IMR-90 (cell line): ENCODE measurements at regions not wholly inside any gene's neighbourhood (a gene's known extent, or its start where the extent isn't known, plus 50 kb on each side); places are given as distances from the start of the nearest gene placed in this dataset.

Experiments
- ATAC-seq: fragments of 200-7000 bp; cut with Tn5 transposase; 2 replicates; pipeline ENCODE4 v1.9.1; 2020; ENCODE audit warnings: low read depth, mild to moderate bottlenecking, moderate library complexity
- BruUV-seq: library from RNA; stranded (reverse); fragments of 400-500 nt; replicated peaks from 2 replicates; lab custom pipeline; 2021; lab: Mats Ljungman, UMichigan
- CTCF ChIA-PET: fragments of 300-600 bp; formaldehyde crosslinking; extraction: SDS; loops from one replicate; lab custom pipeline; 2021; ENCODE audit warnings: antibody characterized with exemption; lab: Yijun Ruan, JAX
- POLR2A ChIA-PET: fragments of 300-600 bp; sonication (Branson Sonifier 250); formaldehyde crosslinking; loops from one replicate; lab custom pipeline; 2022; ENCODE audit warnings: antibody characterized with exemption; ENCODE audit not compliant: unreplicated experiment; lab: Charles Lee
- DNase-seq: peaks from one replicate; pipeline ENCODE4 v3.0.0; 2013
- H2AFZ ChIP-seq: replicated peaks from 2 replicates; pipeline ENCODE3; 2013; ENCODE audit warnings: low read length, mild to moderate bottlenecking; ENCODE audit not compliant: poor library complexity
- H2AK5ac ChIP-seq: 2 replicates; pipeline ENCODE4 v1.6.1; 2013; ENCODE audit warnings: low read depth, low read length, inconsistent platforms
- H2AK9ac ChIP-seq: replicated peaks from 2 replicates; pipeline ENCODE3; 2013; ENCODE audit warnings: mild to moderate bottlenecking, low read depth, low read length, moderate library complexity; ENCODE audit not compliant: poor library complexity
- H2BK120ac ChIP-seq: 2 replicates; pipeline ENCODE4 v1.6.1; 2013; ENCODE audit warnings: low read depth, low read length, inconsistent platforms
- H2BK15ac ChIP-seq: 3 replicates; pipeline ENCODE4 v1.6.1; 2013; ENCODE audit warnings: low read depth, low read length, inconsistent platforms
- H2BK20ac ChIP-seq: 2 replicates; pipeline ENCODE4 v1.6.1; 2013; ENCODE audit warnings: low read depth, mild to moderate bottlenecking, inconsistent platforms, low read length, moderate library complexity
- H2BK5ac ChIP-seq: 2 replicates; pipeline ENCODE4 v1.6.1; 2013; ENCODE audit warnings: mild to moderate bottlenecking, low read depth, low read length, inconsistent platforms; ENCODE audit not compliant: poor library complexity, severe bottlenecking
- H3K14ac ChIP-seq: replicated peaks from 2 replicates; pipeline ENCODE4 v1.6.1; 2013; ENCODE audit warnings: low read depth, low read length, inconsistent platforms
- H3K18ac ChIP-seq: 2 replicates; pipeline ENCODE4 v1.6.1; 2013; ENCODE audit warnings: low read depth, low read length, control low read depth
- H3K23ac ChIP-seq: 2 replicates; pipeline ENCODE4 v1.6.1; 2013; ENCODE audit warnings: low read depth, low read length, inconsistent platforms
- H3K27ac ChIP-seq: 2 replicates; pipeline ENCODE4 v1.5.1; 2013; ENCODE audit warnings: mild to moderate bottlenecking, control low read depth, low read length; ENCODE audit not compliant: insufficient read depth
- H3K27me3 ChIP-seq: 2 replicates; pipeline ENCODE4 v1.6.1; 2013; ENCODE audit warnings: low read length; ENCODE audit not compliant: control insufficient read depth, insufficient read depth
- H3K36me3 ChIP-seq: 2 replicates; pipeline ENCODE4 v1.6.1; 2013; ENCODE audit warnings: low read length, mixed read lengths; ENCODE audit not compliant: control insufficient read depth, insufficient read depth
- H3K4ac ChIP-seq: 2 replicates; pipeline ENCODE4 v1.6.1; 2013; ENCODE audit warnings: low read depth, low read length, inconsistent platforms
- H3K4me1 ChIP-seq: 2 replicates; pipeline ENCODE4 v1.6.1; 2013; ENCODE audit warnings: low read length, mixed read lengths; ENCODE audit not compliant: control insufficient read depth, insufficient read depth
- H3K4me2 ChIP-seq: 2 replicates; pipeline ENCODE4 v1.6.1; 2013; ENCODE audit warnings: low read depth, mild to moderate bottlenecking, control low read depth, low read length, moderate library complexity
- H3K4me3 ChIP-seq: 2 replicates; pipeline ENCODE4 v1.5.1; 2013; ENCODE audit warnings: low read depth, mild to moderate bottlenecking, control low read depth, low read length, moderate library complexity; ENCODE audit not compliant: insufficient read depth
- H3K56ac ChIP-seq: 2 replicates; pipeline ENCODE4 v1.6.1; 2013; ENCODE audit warnings: low read length, inconsistent platforms; ENCODE audit not compliant: insufficient read depth; ENCODE audit errors: extremely low read depth
- H3K79me1 ChIP-seq, 2 experiments: 2 replicates each; pipeline ENCODE4 v1.6.1; 2013; ENCODE audit warnings: low read length in 2 of 2, inconsistent platforms in 1 of 2, low read depth in 1 of 2
- H3K9ac ChIP-seq: 2 replicates; pipeline ENCODE4 v1.6.1; 2013; ENCODE audit warnings: low read depth, low read length, control low read depth
- H3K9me1 ChIP-seq: 2 replicates; pipeline ENCODE4 v1.6.1; 2013; ENCODE audit warnings: low read length, inconsistent platforms; ENCODE audit not compliant: insufficient read depth
- H3K9me3 ChIP-seq: 2 replicates; pipeline ENCODE4 v1.6.1; 2013; ENCODE audit warnings: low read length; ENCODE audit not compliant: control insufficient read depth, insufficient read depth
- H4K20me1 ChIP-seq: 2 replicates; pipeline ENCODE4 v1.6.1; 2013; ENCODE audit warnings: low read length, inconsistent platforms; ENCODE audit not compliant: insufficient read depth
- H4K5ac ChIP-seq: 2 replicates; pipeline ENCODE4 v1.6.1; 2013; ENCODE audit warnings: mild to moderate bottlenecking, low read depth, low read length, control low read depth
- H4K8ac ChIP-seq, 2 experiments: 2 replicates each; pipeline ENCODE4 v1.6.1; 2013; ENCODE audit warnings: low read depth in 2 of 2, low read length in 2 of 2, control low read depth in 1 of 2, inconsistent platforms in 1 of 2
- H4K91ac ChIP-seq: 2 replicates; pipeline ENCODE4 v1.6.1; 2013; ENCODE audit warnings: low read depth, low read length, inconsistent platforms; ENCODE audit not compliant: insufficient read depth
- BHLHE40 ChIP-seq: fragments of 150-350 bp; IDR thresholded peaks from 2 replicates; pipeline ENCODE4 v1.6.1; 2016; ENCODE audit warnings: mild to moderate bottlenecking, low read depth, low read length
- CEBPB ChIP-seq: IDR thresholded peaks from 2 replicates; pipeline ENCODE4 v1.6.1; 2012; ENCODE audit warnings: low read depth, low read length, improper control_type of control experiment
- CTCF ChIP-seq: conservative IDR thresholded peaks from 2 replicates; pipeline ENCODE4 v1.5.1; 2012; ENCODE audit warnings: mild to moderate bottlenecking, low read depth, low read length, improper control_type of control experiment
- MAZ ChIP-seq: IDR thresholded peaks from 2 replicates; pipeline ENCODE4 v1.6.1; 2012; ENCODE audit warnings: low read depth, mild to moderate bottlenecking, low read length, improper control_type of control experiment, moderate library complexity, borderline replicate concordance
- WGBS, 2 experiments: methylation state at CpG; one replicate each; pipeline versions ENCODE4 v1.1.5 to v1.1.7; 2013; ENCODE audit warnings: missing lambda C conversion rate in 2 of 2; ENCODE audit not compliant: insufficient read length in 1 of 2; ENCODE audit errors: extremely low coverage in 2 of 2; 5-methylcytosine and 5-hydroxymethylcytosine counted together
- dilution Hi-C: fragments of 300-500 bp; cut with HindIII; formaldehyde crosslinking; loops from one replicate; pipeline ENCODE4 v1.14.3; 2018; ENCODE audit warnings: low sequenced_read_pairs; ENCODE audit not compliant: unreplicated experiment
- in situ Hi-C: fragments of 300-500 bp; cut with MboI; formaldehyde crosslinking; loops from 3 replicates; pipeline ENCODE4 v1.14.3; 2019; ENCODE audit warnings: low sequenced_read_pairs, inconsistent platforms, mixed read lengths
- intact Hi-C: fragments of 100-400 bp; cut with micrococcal nuclease; formaldehyde crosslinking; loops from 2 replicates; pipeline ENCODE4 v1.10.0; 2022

DNA sequence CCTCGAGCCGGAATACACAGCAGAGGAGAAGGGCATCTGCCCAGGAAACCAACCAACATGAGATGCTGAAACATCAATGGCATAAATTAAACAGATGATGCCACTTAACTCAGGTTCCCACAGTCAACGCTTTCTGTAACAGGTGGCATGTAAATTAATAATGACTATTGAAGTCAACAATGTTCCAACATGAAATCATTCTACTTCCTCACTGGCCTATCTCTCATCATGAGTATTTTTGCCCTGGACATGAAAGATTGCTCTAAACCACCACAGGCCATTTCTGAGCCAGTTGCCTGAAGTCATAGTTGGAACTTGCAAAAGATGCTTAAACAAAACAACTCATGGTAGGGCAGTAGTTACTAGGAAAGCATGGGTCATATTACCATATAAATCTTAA, 397.9 kb upstream of the JARID2 start:
- Histone ChIP-seq H3K79me1 (no peaks in the 10 kb centered on the region), H3K27ac (no peak overlapping the region), H2AFZ (no peak overlapping the region), H3K56ac (no peak overlapping the region), H2AK9ac (no peak overlapping the region), H3K4me3 (no peak overlapping the region), H3K4ac (no peak overlapping the region), H3K9ac (no peak overlapping the region), H4K5ac (no peak overlapping the region), H2BK5ac (no peak overlapping the region), H3K27me3 (no peaks in the 10 kb centered on the region), H2BK20ac (peak overlapping the region; percentile 14; the same call in 1 of the 2 replicates), H3K9me3 (no peaks in the 10 kb centered on the region), H3K4me1 (peaks cover 6% of the 10 kb centered on the region), H3K9me1 (peaks cover 10% of the 10 kb centered on the region), H2AK5ac (0 out of 2 replicates have a peak overlapping the region, but pooled peaks have one; percentile 44), H3K4me2 (no peak overlapping the region), H4K8ac (no peak overlapping the region), H3K36me3 (no peaks in the 10 kb centered on the region), H2BK120ac (peak overlapping the region; percentile 25; the same call in 1 of the 2 replicates), H3K23ac (no peak overlapping the region), H4K91ac (no peak overlapping the region), H3K14ac (no peak overlapping the region; the same call in 1 of the 2 replicates), H3K18ac (no peak overlapping the region), H4K20me1 (no peaks in the 10 kb centered on the region), H2BK15ac (peak overlapping the region; percentile 71; the same call in 2 of the 3 replicates)
- WGBS, 2 experiments = no CpG with 5 or more reads among the region's 3 CpGs
- in situ Hi-C loops (loop anchor here (25.0 kb wide), 1 partner anchor 636 kb away; no protein-coding TSS in a partner anchor), intact Hi-C loops (loop anchor here (10.0 kb wide), 1 partner anchor 597 kb away; no protein-coding TSS in a partner anchor), dilution Hi-C loops (no loop called here)
- DNase-seq (peak; percentile 78), ATAC-seq (peak; percentile 51)
- TF ChIP-seq BHLHE40 = no peak
- TF ChIP-seq CEBPB = no peak
- no peak for TF ChIP-seq CTCF
- TF ChIP-seq MAZ = no peak
- POLR2A ChIA-PET = no interaction called here
- CTCF ChIA-PET = no interaction called here
- no TSS peak for BruUV-seq
